Lower lobe of right lung (tissue), 2 donors: ENCODE measurements at regions not wholly inside any gene's neighbourhood (a gene's known extent, or its start where the extent isn't known, plus 50 kb on each side); places are given as distances from the start of the nearest gene placed in this dataset.

Experiments
- ATAC-seq, 2 donors: fragments of 200-7000 bp; cut with Tn5 transposase; one replicate each; pipeline ENCODE4 v1.9.1; 2020 to 2022; ENCODE audit warnings: mild to moderate bottlenecking in 2 of 2, moderate library complexity in 2 of 2
- DNase-seq: peaks from one replicate; pipeline ENCODE4 v3.0.0-alpha.2; 2020
- H3K27ac ChIP-seq: fragments of 200-600 bp; one replicate; pipeline ENCODE4 v1.8.0; 2022
- H3K27me3 ChIP-seq: fragments of 200-600 bp; one replicate; pipeline ENCODE4 v1.8.0; 2022; ENCODE audit warnings: low read depth
- H3K36me3 ChIP-seq: fragments of 200-600 bp; one replicate; pipeline ENCODE4 v1.8.0; 2022; ENCODE audit warnings: mild to moderate bottlenecking
- H3K4me1 ChIP-seq: fragments of 200-600 bp; one replicate; pipeline ENCODE4 v1.8.0; 2022
- H3K4me3 ChIP-seq: fragments of 200-600 bp; one replicate; pipeline ENCODE4 v1.8.0; 2022; ENCODE audit warnings: mild to moderate bottlenecking
- H3K9me3 ChIP-seq: fragments of 200-600 bp; one replicate; pipeline ENCODE4 v1.8.0; 2022
- CTCF ChIP-seq: fragments of 200-600 bp; IDR thresholded peaks from one replicate; pipeline ENCODE4 v1.8.0; 2022; ENCODE audit warnings: antibody characterized with exemption, mild to moderate bottlenecking
- intact Hi-C: fragments of 100-400 bp; cut with DNase I; formaldehyde crosslinking; loops from one replicate; pipeline ENCODE4 v1.11.0; 2022
- donor health status: DM: no; HTN: yes; CAD: no; lungs with severe emphysema.

- H3K9me3 ChIP-seq, result no peaks in the 10 kb centered on the region
- no peaks in the 10 kb centered on the region for H3K36me3 ChIP-seq
- no peak for ATAC-seq
- no peak for TF ChIP-seq CTCF
- intact Hi-C loops, result no loop called here
- no peaks in the 10 kb centered on the region for H3K4me1 ChIP-seq
- no peaks in the 10 kb centered on the region for H3K27me3 ChIP-seq
- H3K4me3 ChIP-seq, result no peak overlapping the region
- no peak for DNase-seq
- no peak overlapping the region for H3K27ac ChIP-seq
Observed at GRCh38 chr7:16359216-16359615, 62.1 kb downstream of the CRPPA start.

- no peaks in the 10 kb centered on the region for H3K9me3 ChIP-seq
- peak; percentile 46 to 50 for ATAC-seq
- H3K27ac ChIP-seq, result no peak overlapping the region
- no peaks in the 10 kb centered on the region for H3K4me1 ChIP-seq
- no peak for TF ChIP-seq CTCF
- H3K4me3 ChIP-seq, result no peak overlapping the region
- H3K36me3 ChIP-seq, result no peaks in the 10 kb centered on the region
- peak; percentile 46 for DNase-seq
- no peaks in the 10 kb centered on the region for H3K27me3 ChIP-seq
- intact Hi-C loops, result no loop called here
Observed at GRCh38 chr7:16357921-16358320, 63.4 kb downstream of the CRPPA start.

GRCh38 chr7:16357474-16357873, 63.9 kb downstream of the CRPPA start:
- H3K4me3 ChIP-seq, result no peak overlapping the region
- no peaks in the 10 kb centered on the region for H3K4me1 ChIP-seq
- H3K9me3 ChIP-seq, result no peaks in the 10 kb centered on the region
- ATAC-seq, result no peak
- no peak for DNase-seq
- intact Hi-C loops, result no loop called here
- no peaks in the 10 kb centered on the region for H3K27me3 ChIP-seq
- no peaks in the 10 kb centered on the region for H3K36me3 ChIP-seq
- H3K27ac ChIP-seq, result no peak overlapping the region
- TF ChIP-seq CTCF, result no peak

- H3K27me3 ChIP-seq, result no peaks in the 10 kb centered on the region
- no peak for ATAC-seq
- H3K9me3 ChIP-seq, result no peaks in the 10 kb centered on the region
- intact Hi-C loops, result no loop called here
- H3K27ac ChIP-seq, result no peak overlapping the region
- H3K4me1 ChIP-seq, result no peaks in the 10 kb centered on the region
- H3K4me3 ChIP-seq, result no peak overlapping the region
- H3K36me3 ChIP-seq, result no peaks in the 10 kb centered on the region
- TF ChIP-seq CTCF, result no peak
- DNase-seq, result no peak
Observed at GRCh38 chr7:16356301-16356958, 64.9 kb downstream of the CRPPA start.

- Histone ChIP-seq H3K36me3 (no peaks in the 10 kb centered on the region), H3K27me3 (no peaks in the 10 kb centered on the region), H3K4me1 (no peaks in the 10 kb centered on the region), H3K9me3 (peaks cover 3% of the 10 kb centered on the region), H3K4me3 (no peak overlapping the region), H3K27ac (no peak overlapping the region)
- DNase-seq (no peak), ATAC-seq (no peak)
- intact Hi-C loops, result no loop called here
- TF ChIP-seq CTCF, result no peak
Observed at GRCh38 chr7:16354573-16354972, 66.8 kb downstream of the CRPPA start.
